IPS-15b (cell line): ENCODE measurements at regions not wholly inside any gene's neighbourhood (a gene's known extent, or its start where the extent isn't known, plus 50 kb on each side); places are given as distances from the start of the nearest gene placed in this dataset.

Experiments
- H3K27me3 ChIP-seq: one replicate; pipeline ENCODE4 v1.6.1; 2013; ENCODE audit warnings: low read length; ENCODE audit not compliant: control insufficient read depth, insufficient read depth
- H3K36me3 ChIP-seq: one replicate; pipeline ENCODE4 v1.6.1; 2013; ENCODE audit warnings: low read length; ENCODE audit not compliant: control insufficient read depth, insufficient read depth
- H3K4me1 ChIP-seq: one replicate; pipeline ENCODE4 v1.6.1; 2013; ENCODE audit warnings: mild to moderate bottlenecking, low read length; ENCODE audit not compliant: control insufficient read depth, insufficient read depth
- H3K4me3 ChIP-seq: one replicate; pipeline ENCODE4 v1.5.1; 2013; ENCODE audit warnings: low read depth, low read length
- H3K9ac ChIP-seq: one replicate; pipeline ENCODE4 v1.6.1; 2013; ENCODE audit warnings: low read depth, mild to moderate bottlenecking, low read length
- H3K9me3 ChIP-seq: one replicate; pipeline ENCODE4 v1.6.1; 2013; ENCODE audit warnings: mild to moderate bottlenecking, low read length; ENCODE audit not compliant: control insufficient read depth, insufficient read depth

- Histone ChIP-seq H3K4me3 (no peak overlapping the region), H3K4me1 (no peaks in the 10 kb centered on the region), H3K27me3 (no peaks in the 10 kb centered on the region), H3K9ac (no peak overlapping the region), H3K36me3 (no peaks in the 10 kb centered on the region), H3K9me3 (no peaks in the 10 kb centered on the region)
These were observed 239.4 kb upstream of the SKOR2 start for GRCh38 chr18:47490882-47491281.

GRCh38 chr18:47485221-47485797 lies 233.8 kb upstream of the SKOR2 start:
- no peaks in the 10 kb centered on the region for H3K4me1 ChIP-seq
- H3K36me3 ChIP-seq: no peaks in the 10 kb centered on the region
- no peak overlapping the region for H3K4me3 ChIP-seq
- no peak overlapping the region for H3K9ac ChIP-seq
- H3K27me3 ChIP-seq: no peaks in the 10 kb centered on the region
- no peaks in the 10 kb centered on the region for H3K9me3 ChIP-seq

GRCh38 chr18:47484068-47484467 lies 232.6 kb upstream of the SKOR2 start:
- H3K9ac ChIP-seq: no peak overlapping the region
- no peaks in the 10 kb centered on the region for H3K36me3 ChIP-seq
- no peaks in the 10 kb centered on the region for H3K4me1 ChIP-seq
- H3K9me3 ChIP-seq: no peaks in the 10 kb centered on the region
- H3K27me3 ChIP-seq: no peaks in the 10 kb centered on the region
- no peak overlapping the region for H3K4me3 ChIP-seq

GRCh38 chr18:47480166-47480565 lies 228.7 kb upstream of the SKOR2 start:
- no peak overlapping the region for H3K4me3 ChIP-seq
- no peaks in the 10 kb centered on the region for H3K9me3 ChIP-seq
- H3K4me1 ChIP-seq: no peaks in the 10 kb centered on the region
- H3K9ac ChIP-seq: no peak overlapping the region
- H3K27me3 ChIP-seq: no peaks in the 10 kb centered on the region
- no peaks in the 10 kb centered on the region for H3K36me3 ChIP-seq

GRCh38 chr18:47471784-47472183 lies 220.3 kb upstream of the SKOR2 start:
- H3K27me3 ChIP-seq: no peaks in the 10 kb centered on the region
- no peaks in the 10 kb centered on the region for H3K9me3 ChIP-seq
- H3K9ac ChIP-seq: no peak overlapping the region
- no peak overlapping the region for H3K4me3 ChIP-seq
- H3K36me3 ChIP-seq: no peaks in the 10 kb centered on the region
- H3K4me1 ChIP-seq: no peaks in the 10 kb centered on the region

GRCh38 chr18:47470941-47471340 lies 219.5 kb upstream of the SKOR2 start:
- Histone ChIP-seq H3K4me3 (no peak overlapping the region), H3K36me3 (no peaks in the 10 kb centered on the region), H3K4me1 (no peaks in the 10 kb centered on the region), H3K9me3 (no peaks in the 10 kb centered on the region), H3K9ac (no peak overlapping the region), H3K27me3 (no peaks in the 10 kb centered on the region)

GRCh38 chr18:47469576-47469975 lies 218.1 kb upstream of the SKOR2 start:
- no peak overlapping the region for H3K9ac ChIP-seq
- no peaks in the 10 kb centered on the region for H3K4me1 ChIP-seq
- H3K36me3 ChIP-seq: no peaks in the 10 kb centered on the region
- no peaks in the 10 kb centered on the region for H3K27me3 ChIP-seq
- H3K4me3 ChIP-seq: no peak overlapping the region
- no peaks in the 10 kb centered on the region for H3K9me3 ChIP-seq

GRCh38 chr18:47461977-47462376 lies 210.5 kb upstream of the SKOR2 start:
- Histone ChIP-seq H3K9me3 (no peaks in the 10 kb centered on the region), H3K27me3 (peaks cover 25% of the 10 kb centered on the region), H3K4me3 (no peak overlapping the region), H3K4me1 (no peaks in the 10 kb centered on the region), H3K36me3 (no peaks in the 10 kb centered on the region), H3K9ac (no peak overlapping the region)

GRCh38 chr18:47461406-47461948 lies 210.0 kb upstream of the SKOR2 start:
- Histone ChIP-seq H3K4me3 (no peak overlapping the region), H3K4me1 (no peaks in the 10 kb centered on the region), H3K36me3 (no peaks in the 10 kb centered on the region), H3K9ac (no peak overlapping the region), H3K9me3 (no peaks in the 10 kb centered on the region), H3K27me3 (peaks cover 25% of the 10 kb centered on the region)

- no peaks in the 10 kb centered on the region for H3K9me3 ChIP-seq
- peaks cover 25% of the 10 kb centered on the region for H3K27me3 ChIP-seq
- no peak overlapping the region for H3K9ac ChIP-seq
- no peaks in the 10 kb centered on the region for H3K36me3 ChIP-seq
- H3K4me3 ChIP-seq: no peak overlapping the region
- no peaks in the 10 kb centered on the region for H3K4me1 ChIP-seq
These were observed 207.0 kb upstream of the SKOR2 start for GRCh38 chr18:47458483-47458882.

GRCh38 chr18:47457614-47458013 lies 206.2 kb upstream of the SKOR2 start:
- Histone ChIP-seq H3K4me3 (no peak overlapping the region), H3K9me3 (no peaks in the 10 kb centered on the region), H3K27me3 (peaks cover 24% of the 10 kb centered on the region), H3K36me3 (no peaks in the 10 kb centered on the region), H3K9ac (no peak overlapping the region), H3K4me1 (no peaks in the 10 kb centered on the region)

GRCh38 chr18:47453038-47453437 lies 201.6 kb upstream of the SKOR2 start:
- Histone ChIP-seq H3K36me3 (no peaks in the 10 kb centered on the region), H3K27me3 (no peaks in the 10 kb centered on the region), H3K9ac (no peak overlapping the region), H3K4me1 (no peaks in the 10 kb centered on the region), H3K9me3 (no peaks in the 10 kb centered on the region), H3K4me3 (no peak overlapping the region)
